Erythroblast (primary cell): ENCODE measurements at regions not wholly inside any gene's neighbourhood (a gene's known extent, or its start where the extent isn't known, plus 50 kb on each side); places are given as distances from the start of the nearest gene placed in this dataset.
"Not testable (repeated sequence)": the region's sequence is repeated elsewhere in the genome, so short reads cannot be mapped to it uniquely, and the experiment has no call there.

ENCODE experiments used
- DNase-seq, 2 experiments: peaks; one replicate each; lab custom pipeline; 2025; lab: John Stamatoyannopoulos, UW
- GATA1 ChIP-seq: IDR thresholded peaks from 2 replicates; pipeline ENCODE4 v1.6.1; 2011; ENCODE audit warnings: low read depth, mild to moderate bottlenecking, control low read depth, low read length, moderate library complexity
- POLR2A ChIP-seq: IDR thresholded peaks from 2 replicates; pipeline ENCODE4 v1.6.1; 2011; ENCODE audit warnings: mild to moderate bottlenecking, low read length

- no peak for DNase-seq
- TF ChIP-seq POLR2A (no peak), GATA1 (no peak)
These were observed 171.7 kb downstream of the KLF13 start for GRCh38 chr15:31498329-31498728.

GRCh38 chr15:31498756-31499155 lies 172.1 kb downstream of the KLF13 start:
- TF ChIP-seq GATA1 (no peak), POLR2A (no peak)
- DNase-seq: no peak

GRCh38 chr15:31499236-31499952 lies 172.8 kb downstream of the KLF13 start:
- DNase-seq: no peak
- no peak for TF ChIP-seq GATA1
- no peak for TF ChIP-seq POLR2A

- no peak for TF ChIP-seq POLR2A
- TF ChIP-seq GATA1: no peak
- no peak for DNase-seq
These were observed 173.5 kb downstream of the KLF13 start for GRCh38 chr15:31499953-31500765.

- no peak for TF ChIP-seq POLR2A
- no peak for DNase-seq
These were observed 174.3 kb downstream of the KLF13 start for GRCh38 chr15:31500766-31501449.

- TF ChIP-seq GATA1: no peak
- no peak for TF ChIP-seq POLR2A
- no peak for DNase-seq
These were observed 175.0 kb downstream of the KLF13 start for GRCh38 chr15:31501536-31502157.

GRCh38 chr15:31502541-31503229 lies 176.1 kb downstream of the KLF13 start:
- DNase-seq: no peak
- TF ChIP-seq POLR2A (no peak), GATA1 (no peak)

- no peak for TF ChIP-seq GATA1
- TF ChIP-seq POLR2A: no peak
- DNase-seq: no peak
These were observed 176.6 kb downstream of the KLF13 start for GRCh38 chr15:31503256-31503655.

- no peak for DNase-seq
- TF ChIP-seq POLR2A (no peak), GATA1 (no peak)
These were observed 177.3 kb downstream of the KLF13 start for GRCh38 chr15:31503758-31504461.

- no peak for TF ChIP-seq POLR2A
- DNase-seq: no peak
These were observed 177.8 kb downstream of the KLF13 start for GRCh38 chr15:31504462-31504839.

- not testable (repeated sequence) for DNase-seq
These were observed 180.9 kb downstream of the KLF13 start for GRCh38 chr15:31507573-31507972.

GRCh38 chr15:31508656-31509055 lies 182.0 kb downstream of the KLF13 start:
- no peak for DNase-seq
- no peak for TF ChIP-seq GATA1

- TF ChIP-seq POLR2A: no peak
- no peak for TF ChIP-seq GATA1
- DNase-seq: no peak
These were observed 183.4 kb downstream of the KLF13 start for GRCh38 chr15:31510057-31510456.
